WTC11 (cell line): ENCODE measurements at regions not wholly inside any gene's neighbourhood (a gene's known extent, or its start where the extent isn't known, plus 50 kb on each side); places are given as distances from the start of the nearest gene placed in this dataset.

ENCODE experiments used
- ATAC-seq: fragments of 200-7000 bp; cut with Tn5 transposase; 2 replicates; pipeline ENCODE4 v1.10.0; 2021; ENCODE audit warnings: mild to moderate bottlenecking, moderate library complexity
- CTCF ChIA-PET: fragments of 300-600 bp; sonication (Branson Sonifier 250); formaldehyde crosslinking; loops from one replicate; lab custom pipeline; 2021; ENCODE audit warnings: antibody characterized with exemption; lab: Charles Lee
- POLR2A ChIA-PET: fragments of 350-600 bp; sonication (Branson Sonifier 250); formaldehyde crosslinking; loops from one replicate; lab custom pipeline; 2021; ENCODE audit warnings: antibody characterized with exemption; lab: Charles Lee
- DNase-seq: peaks from one replicate; pipeline ENCODE4 v3.0.0; 2021; ENCODE audit warnings: low spot score
- H3K27ac Mint-ChIP-seq: 2 replicates; pipeline ENCODE4 v1.8.0; 2021; ENCODE audit warnings: mixed read lengths
- H3K27me3 Mint-ChIP-seq: 2 replicates; pipeline ENCODE4 v1.8.0; 2021; ENCODE audit warnings: low read depth, mild to moderate bottlenecking, moderate library complexity, mixed read lengths
- H3K36me3 Mint-ChIP-seq: 2 replicates; pipeline ENCODE4 v1.8.0; 2021; ENCODE audit warnings: mixed read lengths
- H3K4me1 Mint-ChIP-seq: 2 replicates; pipeline ENCODE4 v1.8.0; 2022; ENCODE audit warnings: mixed read lengths
- H3K4me3 Mint-ChIP-seq: 2 replicates; pipeline ENCODE4 v1.8.0; 2021; ENCODE audit warnings: mild to moderate bottlenecking, moderate library complexity, mixed read lengths
- H3K9me3 Mint-ChIP-seq: 2 replicates; pipeline ENCODE4 v1.8.0; 2021; ENCODE audit warnings: mixed read lengths
- CDX4 ChIP-seq: fragments of 250-450 bp; sonication (Bioruptor Pico); IDR thresholded peaks from 2 replicates; pipeline ENCODE4 v1.9.0; 2021; ENCODE audit warnings: moderate library complexity, mild to moderate bottlenecking, inconsistent platforms, borderline replicate concordance
- ERG ChIP-seq: fragments of 250-450 bp; sonication (Bioruptor Pico); IDR thresholded peaks from 2 replicates; pipeline ENCODE4 v1.8.0; 2021; ENCODE audit warnings: mild to moderate bottlenecking
- ETV6 ChIP-seq: sonication (generic); formaldehyde crosslinking; IDR thresholded peaks from 2 replicates; pipeline ENCODE4 v1.8.1; 2022; ENCODE audit warnings: mild to moderate bottlenecking, missing genetic modification reagents
- FOXP1 ChIP-seq: sonication (generic); formaldehyde crosslinking; IDR thresholded peaks from 2 replicates; pipeline ENCODE4 v1.8.0; 2022; ENCODE audit warnings: missing genetic modification reagents, mild to moderate bottlenecking, moderate library complexity, borderline replicate concordance
- FOXP4 ChIP-seq: sonication (generic); formaldehyde crosslinking; IDR thresholded peaks from 2 replicates; pipeline ENCODE4 v1.8.0; 2022; ENCODE audit warnings: mild to moderate bottlenecking, missing genetic modification reagents
- GABPB1 ChIP-seq: sonication (generic); formaldehyde crosslinking; IDR thresholded peaks from 2 replicates; pipeline ENCODE4 v1.8.1; 2023; ENCODE audit warnings: mild to moderate bottlenecking, missing genetic modification reagents
- GRHL2 ChIP-seq: fragments of 250-450 bp; sonication (Bioruptor Pico); IDR thresholded peaks from 2 replicates; pipeline ENCODE4 v1.8.0; 2022; ENCODE audit warnings: mild to moderate bottlenecking, moderate library complexity; ENCODE audit not compliant: insufficient replicate concordance, severe bottlenecking
- HMGA2 ChIP-seq: fragments of 250-450 bp; sonication (Bioruptor Pico); IDR thresholded peaks from 2 replicates; pipeline ENCODE4 v1.4.0; 2021; ENCODE audit warnings: mild to moderate bottlenecking, moderate library complexity
- IRF1 ChIP-seq: sonication (generic); formaldehyde crosslinking; IDR thresholded peaks from 2 replicates; pipeline ENCODE4 v1.8.0; 2023; ENCODE audit warnings: missing genetic modification reagents
- IRF2 ChIP-seq: sonication (generic); formaldehyde crosslinking; IDR thresholded peaks from 2 replicates; pipeline ENCODE4 v1.8.0; 2022; ENCODE audit warnings: low read depth, missing genetic modification reagents, borderline replicate concordance
- NFATC4 ChIP-seq: fragments of 250-450 bp; sonication (Bioruptor Pico); IDR thresholded peaks from 2 replicates; pipeline ENCODE4 v1.9.0; 2021; ENCODE audit warnings: mild to moderate bottlenecking
- OVOL2 ChIP-seq: fragments of 250-450 bp; sonication (Bioruptor Pico); IDR thresholded peaks from 2 replicates; pipeline ENCODE4 v1.9.0; 2021; ENCODE audit warnings: mild to moderate bottlenecking, borderline replicate concordance
- RELA ChIP-seq: sonication (generic); formaldehyde crosslinking; IDR thresholded peaks from 2 replicates; pipeline ENCODE4 v1.8.1; 2022; ENCODE audit warnings: missing genetic modification reagents, mild to moderate bottlenecking, borderline replicate concordance
- SOX15 ChIP-seq: fragments of 250-450 bp; sonication (Bioruptor Pico); IDR thresholded peaks from 2 replicates; pipeline ENCODE4 v1.9.0; 2021; ENCODE audit warnings: mild to moderate bottlenecking
- ZBTB21 ChIP-seq: sonication (generic); formaldehyde crosslinking; IDR thresholded peaks from 2 replicates; pipeline ENCODE4 v1.8.1; 2023; ENCODE audit warnings: mild to moderate bottlenecking, missing genetic modification reagents, borderline replicate concordance
- ZNF138 ChIP-seq: sonication (generic); formaldehyde crosslinking; conservative IDR thresholded peaks from 2 replicates; pipeline ENCODE4 v1.8.1; 2022; ENCODE audit warnings: mild to moderate bottlenecking, moderate library complexity, missing genetic modification reagents
- ZNF232 ChIP-seq: sonication (generic); formaldehyde crosslinking; IDR thresholded peaks from 2 replicates; pipeline ENCODE4 v1.8.0; 2022; ENCODE audit warnings: mild to moderate bottlenecking, missing genetic modification reagents
- ZNF512 ChIP-seq: sonication (generic); formaldehyde crosslinking; IDR thresholded peaks from 2 replicates; pipeline ENCODE4 v1.8.1; 2022; ENCODE audit warnings: missing genetic modification reagents, borderline replicate concordance
- ZNF532 ChIP-seq: fragments of 250-450 bp; sonication (Bioruptor Pico); IDR thresholded peaks from 2 replicates; pipeline ENCODE4 v1.9.0; 2021; ENCODE audit warnings: mild to moderate bottlenecking, borderline replicate concordance
- ZNF671 ChIP-seq: fragments of 250-450 bp; sonication (Bioruptor Pico); IDR thresholded peaks from 2 replicates; pipeline ENCODE4 v1.8.0; 2021; ENCODE audit warnings: mild to moderate bottlenecking

- TF ChIP-seq ERG (CRISPR knock-in tag), result no peak
- no peak for TF ChIP-seq RELA
Observed at GRCh38 chr5:74342182-74342581, 298.3 kb downstream of the ENC1 start (continued).

- ChIA-PET CTCF (no interaction called here), POLR2A (no interaction called here)
- DNase-seq, result no peak
- peaks cover 8% of the 10 kb centered on the region for H3K4me1 Mint-ChIP-seq
- no peak overlapping the region for H3K4me3 Mint-ChIP-seq
- H3K36me3 Mint-ChIP-seq, result no peaks in the 10 kb centered on the region; the same call in 1 of the 2 replicates
- H3K9me3 Mint-ChIP-seq, result peaks cover 4% of the 10 kb centered on the region; the same call in 1 of the 2 replicates
- no peak overlapping the region for H3K27ac Mint-ChIP-seq
- TF ChIP-seq ETV6 (CRISPR knock-in tag) (no peak), ZNF671 (CRISPR knock-in tag) (no peak), IRF2 (CRISPR knock-in tag) (no peak), GRHL2 (no peak), FOXP4 (CRISPR knock-in tag) (no peak), ZBTB21 (CRISPR knock-in tag) (no peak), HMGA2 (CRISPR knock-in tag) (no peak), GABPB1 (CRISPR knock-in tag) (no peak), IRF1 (CRISPR knock-in tag) (no peak), ZNF512 (CRISPR knock-in tag) (no peak), CDX4 (no peak), FOXP1 (no peak), SOX15 (CRISPR knock-in tag) (no peak), OVOL2 (CRISPR knock-in tag) (no peak), ZNF232 (CRISPR knock-in tag) (no peak), ZNF532 (CRISPR knock-in tag) (no peak), ZNF138 (no peak), NFATC4 (CRISPR knock-in tag) (no peak)
- no peaks in the 10 kb centered on the region for H3K27me3 Mint-ChIP-seq
- ATAC-seq, result no peak
Observed at GRCh38 chr5:74341221-74341620, 299.3 kb downstream of the ENC1 start.
